AML-193 (cell line): ENCODE measurements at regions not wholly inside any gene's neighbourhood (a gene's known extent, or its start where the extent isn't known, plus 50 kb on each side); places are given as distances from the start of the nearest gene placed in this dataset.
"Not testable (repeated sequence)": the region's sequence is repeated elsewhere in the genome, so short reads cannot be mapped to it uniquely, and the experiment has no call there.

Source experiments
- DNase-seq, 2 experiments: peaks; one replicate each; lab custom pipeline; 2025; lab: John Stamatoyannopoulos, UW

- no peak for DNase-seq
These were observed 554.0 kb upstream of the ARRDC3 start for GRCh38 chr5:91937121-91937520.

GRCh38 chr5:91929522-91929817 is 546.4 kb upstream of the ARRDC3 start:
- no peak for DNase-seq

- DNase-seq = peak; percentile 32 to 61
These were observed 545.8 kb upstream of the ARRDC3 start for GRCh38 chr5:91928754-91929521.

DNA sequence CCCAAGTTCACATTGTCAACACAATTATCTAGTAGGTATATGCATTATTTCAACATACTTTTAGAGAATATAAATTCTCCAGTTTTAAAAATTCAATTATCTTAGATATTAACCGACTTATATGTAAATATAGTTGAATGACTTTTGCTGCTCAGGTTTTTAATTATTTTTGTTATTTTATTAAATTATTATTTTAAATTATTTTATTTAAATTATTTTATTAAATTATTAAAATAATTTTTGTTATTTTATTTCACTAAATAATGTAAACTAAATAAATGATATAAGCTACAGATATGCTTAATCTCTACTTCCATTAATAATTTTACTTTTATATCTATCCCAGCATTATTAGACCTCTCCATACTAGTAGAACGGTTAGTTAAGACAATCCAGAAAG is 544.3 kb upstream of the ARRDC3 start:
- no peak for DNase-seq

- DNase-seq = no peak
These were observed 542.1 kb upstream of the ARRDC3 start for GRCh38 chr5:91925249-91925648.

DNA sequence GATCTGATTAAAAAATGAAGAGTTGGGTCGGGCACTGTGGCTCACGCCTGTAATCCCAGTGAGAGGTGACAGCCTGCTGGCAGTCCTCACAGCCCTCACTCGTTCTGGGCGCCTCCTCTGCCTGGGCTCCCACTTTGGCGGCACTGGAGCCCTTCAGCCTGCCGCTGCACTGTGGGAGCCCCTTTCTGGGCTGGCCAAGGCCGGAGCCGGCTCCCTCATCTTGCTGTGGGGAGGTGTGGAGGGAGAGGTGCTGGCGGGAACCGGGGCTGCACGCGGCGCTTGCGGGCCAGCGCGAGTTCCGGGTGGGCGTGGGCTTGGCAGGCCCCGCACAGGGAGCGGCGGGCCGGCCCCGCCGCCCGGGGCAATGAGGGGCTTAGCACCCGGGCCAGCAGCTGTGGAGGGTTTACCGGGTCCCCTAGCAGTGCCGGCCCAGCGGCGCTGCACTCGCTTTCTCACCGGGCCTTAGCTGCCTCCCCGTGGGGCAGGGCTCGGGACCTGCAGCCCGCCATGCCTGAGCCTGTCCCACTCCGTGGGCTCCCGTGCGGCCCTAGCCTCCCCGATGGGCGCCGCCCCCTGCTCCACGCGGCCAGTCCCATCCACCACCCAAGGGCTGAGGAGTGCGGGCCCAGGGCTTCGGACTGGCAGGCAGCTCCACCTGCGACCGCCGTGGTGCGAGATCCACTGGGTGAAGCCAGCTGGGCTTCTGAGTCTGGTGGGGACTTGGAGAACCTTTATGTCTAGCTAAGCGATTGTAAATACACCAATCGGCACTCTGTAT is 534.1 kb upstream of the ARRDC3 start:
- DNase-seq = not testable (repeated sequence)

- no peak for DNase-seq
These were observed 527.5 kb upstream of the ARRDC3 start for GRCh38 chr5:91910655-91911054.

- DNase-seq = no peak
These were observed 527.1 kb upstream of the ARRDC3 start for GRCh38 chr5:91910247-91910646.

GRCh38 chr5:91906494-91906893 is 523.4 kb upstream of the ARRDC3 start:
- DNase-seq = no peak

DNA sequence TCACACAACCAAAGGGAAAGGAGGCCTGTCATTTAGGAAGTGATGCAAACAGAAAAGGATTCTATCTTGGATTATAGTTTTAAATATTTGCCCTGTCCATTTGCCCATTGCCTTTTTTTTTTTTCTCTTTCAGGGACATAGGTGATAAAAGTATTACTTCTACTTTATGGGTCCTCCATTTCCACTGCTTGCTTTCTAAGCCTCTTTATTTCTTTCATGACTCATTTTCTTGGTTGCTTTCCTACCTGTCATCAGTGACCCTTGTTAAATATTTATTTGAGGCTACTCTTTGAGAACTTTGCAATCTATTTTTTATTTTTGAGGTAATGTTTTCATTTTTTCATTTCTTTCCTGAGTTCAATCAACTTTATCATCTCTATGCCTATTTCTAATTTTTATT is 522.9 kb upstream of the ARRDC3 start:
- DNase-seq = no peak

DNA sequence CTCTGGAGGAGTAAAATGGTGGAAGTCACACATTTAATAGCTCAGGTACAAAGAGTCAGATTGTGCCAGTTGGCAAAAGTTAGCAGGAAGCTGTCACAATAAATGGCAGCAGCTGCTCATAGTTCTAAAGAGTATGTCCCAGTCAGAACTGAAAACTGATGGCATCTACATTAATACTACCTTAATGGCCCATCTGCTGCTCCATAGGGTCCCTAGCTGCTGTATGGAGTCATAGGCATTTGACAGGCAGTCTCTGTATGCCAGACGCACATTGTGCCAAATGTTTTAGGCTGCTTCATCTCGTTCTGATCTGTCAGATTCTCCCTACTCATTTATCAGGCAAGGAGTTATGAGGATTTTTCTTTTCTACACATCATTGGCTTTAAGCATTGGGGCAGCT is 515.8 kb upstream of the ARRDC3 start:
- no peak for DNase-seq

DNA sequence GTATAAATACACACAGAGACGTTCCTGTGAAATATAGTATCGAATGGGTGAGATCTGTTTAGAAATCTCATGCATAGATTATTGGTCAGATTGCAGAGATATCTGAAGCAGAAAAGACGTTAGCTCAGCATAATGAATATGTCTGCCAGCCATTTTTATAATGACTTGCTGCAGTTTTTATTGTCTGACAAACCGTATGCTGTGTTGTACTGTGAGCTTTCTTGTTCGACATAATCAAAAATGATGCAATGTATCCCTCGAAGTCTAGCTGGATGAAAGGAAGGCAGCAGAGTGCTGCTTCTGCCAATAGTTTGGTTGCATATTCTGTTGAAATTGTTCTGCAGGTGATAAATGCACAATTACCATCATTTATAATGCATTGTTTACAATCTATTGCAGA is 514.9 kb upstream of the ARRDC3 start:
- no peak for DNase-seq

- no peak for DNase-seq
These were observed 505.7 kb upstream of the ARRDC3 start for GRCh38 chr5:91888810-91889209.

DNA sequence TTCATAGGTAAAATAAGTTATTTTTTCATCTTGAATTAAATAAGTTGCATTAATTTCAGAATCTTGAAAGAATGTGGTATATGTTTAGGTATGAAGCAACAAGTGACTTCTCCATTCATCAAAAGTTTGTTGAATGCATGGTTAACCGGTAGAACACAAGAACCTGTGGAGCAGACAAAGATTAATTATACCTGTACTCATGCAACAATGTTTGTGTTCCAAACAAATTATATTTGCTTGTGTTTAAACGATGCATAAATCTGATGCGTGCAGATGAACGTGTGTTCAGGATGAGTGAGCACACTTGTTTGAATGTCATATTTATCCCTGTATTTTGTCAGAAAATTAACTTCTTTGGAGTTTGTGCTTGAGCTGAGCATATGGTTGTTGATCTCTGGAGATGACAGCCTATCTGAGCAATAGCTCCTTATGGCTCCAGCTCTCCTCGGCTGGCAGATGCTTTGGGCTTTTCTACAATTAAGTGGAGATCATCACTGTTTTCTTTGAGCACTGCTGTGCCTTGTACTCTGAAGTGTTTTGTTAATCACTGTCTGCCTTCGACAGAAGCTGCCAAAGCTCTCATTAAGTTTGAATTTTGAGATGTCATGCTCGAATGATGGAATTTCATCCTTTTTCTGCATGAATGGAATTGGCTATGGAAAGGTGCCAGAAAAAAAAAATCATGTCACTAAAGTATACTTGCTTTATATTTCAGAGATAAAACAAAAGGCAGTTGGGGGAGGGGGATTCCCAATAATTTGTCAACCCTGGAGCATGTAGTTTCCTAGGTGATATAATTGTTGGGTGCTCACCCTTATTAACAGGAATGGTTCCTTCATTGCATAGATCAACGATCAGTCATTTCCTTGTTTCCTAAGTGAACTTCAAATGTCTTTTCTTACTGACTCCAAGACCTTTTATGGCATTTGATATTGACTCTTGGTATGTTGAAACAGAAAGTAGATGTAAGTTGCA is 502.5 kb upstream of the ARRDC3 start:
- DNase-seq = no peak

GRCh38 chr5:91884036-91884435 is 500.9 kb upstream of the ARRDC3 start:
- DNase-seq = no peak

DNA sequence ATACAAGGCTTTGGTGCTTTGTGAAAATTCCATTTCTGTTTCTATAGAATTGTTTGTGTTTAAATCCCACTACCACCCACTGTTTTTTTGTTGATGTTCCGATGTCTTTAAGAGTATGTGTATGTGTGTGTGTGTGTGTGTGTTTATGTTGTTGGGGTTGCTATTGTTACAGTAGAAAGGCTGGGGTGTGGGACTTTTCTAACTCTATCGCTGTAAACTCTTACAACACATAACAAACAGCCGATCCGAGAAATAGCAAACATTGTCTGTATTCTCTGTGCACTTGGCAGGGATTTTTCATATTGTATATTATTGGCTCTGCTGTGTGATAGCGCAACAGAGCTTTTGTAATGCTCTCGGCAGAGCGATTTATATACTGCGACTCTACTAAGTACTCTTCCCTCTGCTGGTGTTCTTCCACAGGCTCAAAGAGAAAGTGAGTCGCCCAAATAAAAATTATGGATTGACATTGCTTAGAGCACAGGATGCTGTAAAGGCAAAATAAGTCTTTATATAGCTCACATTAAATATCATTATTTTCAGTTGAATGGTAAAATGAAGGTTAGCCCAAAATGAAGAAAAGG is 492.2 kb upstream of the ARRDC3 start:
- DNase-seq = no peak

DNA sequence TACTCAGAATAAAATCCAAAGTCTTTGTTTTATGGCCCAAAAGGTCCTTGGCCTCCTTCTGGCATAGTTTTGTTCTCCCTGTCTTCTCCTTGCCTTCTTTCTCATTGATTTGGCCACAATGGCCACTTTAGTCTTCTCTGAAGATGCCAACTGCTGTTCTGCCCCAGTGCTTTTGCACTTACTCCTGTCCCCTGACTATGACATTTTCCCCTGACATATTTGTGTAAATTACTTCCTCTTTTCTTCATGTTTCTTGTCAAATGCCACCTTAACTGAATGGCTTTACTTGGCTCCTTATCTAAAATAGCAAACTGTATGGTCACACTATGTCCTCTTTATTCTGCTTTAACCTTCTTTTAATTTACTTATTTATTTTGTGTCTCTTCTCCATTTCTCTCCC is 484.7 kb upstream of the ARRDC3 start:
- DNase-seq = no peak

DNA sequence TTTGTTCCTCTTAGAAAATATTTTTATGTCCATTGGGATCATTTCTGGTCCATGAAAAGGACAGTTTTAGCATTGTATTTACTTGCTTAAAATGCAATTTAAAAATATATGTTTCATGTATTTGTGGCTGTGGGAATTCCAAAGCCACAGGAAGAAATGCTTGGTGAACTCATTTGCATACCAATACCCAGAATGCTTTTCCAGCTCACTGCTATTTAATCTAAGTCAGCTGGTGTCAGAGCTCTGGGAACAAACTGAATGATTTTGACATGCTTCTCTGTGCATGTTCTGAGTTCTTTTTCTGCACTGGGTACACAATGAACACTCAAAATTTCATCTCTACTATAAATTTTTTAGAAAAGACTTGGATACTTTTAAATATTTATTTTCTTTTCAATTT is 482.8 kb upstream of the ARRDC3 start:
- DNase-seq = no peak

DNA sequence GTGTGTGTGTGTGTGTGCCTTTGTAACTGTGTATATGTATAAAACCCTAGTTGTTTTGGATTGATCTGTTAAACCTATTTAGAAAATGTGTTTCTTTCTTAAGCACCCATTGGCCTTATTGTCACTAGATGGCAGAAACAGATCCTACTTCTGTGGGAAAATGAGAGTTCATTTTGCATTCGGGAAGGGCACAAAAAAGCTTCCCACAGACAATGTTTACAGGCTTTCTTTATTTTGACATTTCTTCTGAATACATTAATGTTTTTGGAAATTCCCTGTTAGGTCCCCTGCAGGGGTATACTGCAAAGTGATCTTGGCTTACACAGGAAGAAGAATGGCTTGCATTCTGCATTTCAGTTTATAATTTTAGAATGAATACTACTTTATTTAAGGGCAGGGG is 481.8 kb upstream of the ARRDC3 start:
- no peak for DNase-seq

- no peak for DNase-seq
These were observed 468.6 kb upstream of the ARRDC3 start for GRCh38 chr5:91851670-91852069.

- DNase-seq = no peak
These were observed 466.9 kb upstream of the ARRDC3 start for GRCh38 chr5:91850031-91850430.

GRCh38 chr5:91849069-91849468 is 466.0 kb upstream of the ARRDC3 start:
- DNase-seq = no peak
